ENCODE measurements at regions not wholly inside any gene's neighbourhood (a gene's known extent, or its start where the extent isn't known, plus 50 kb on each side); places are given as distances from the start of the nearest gene placed in this dataset.

DNA sequence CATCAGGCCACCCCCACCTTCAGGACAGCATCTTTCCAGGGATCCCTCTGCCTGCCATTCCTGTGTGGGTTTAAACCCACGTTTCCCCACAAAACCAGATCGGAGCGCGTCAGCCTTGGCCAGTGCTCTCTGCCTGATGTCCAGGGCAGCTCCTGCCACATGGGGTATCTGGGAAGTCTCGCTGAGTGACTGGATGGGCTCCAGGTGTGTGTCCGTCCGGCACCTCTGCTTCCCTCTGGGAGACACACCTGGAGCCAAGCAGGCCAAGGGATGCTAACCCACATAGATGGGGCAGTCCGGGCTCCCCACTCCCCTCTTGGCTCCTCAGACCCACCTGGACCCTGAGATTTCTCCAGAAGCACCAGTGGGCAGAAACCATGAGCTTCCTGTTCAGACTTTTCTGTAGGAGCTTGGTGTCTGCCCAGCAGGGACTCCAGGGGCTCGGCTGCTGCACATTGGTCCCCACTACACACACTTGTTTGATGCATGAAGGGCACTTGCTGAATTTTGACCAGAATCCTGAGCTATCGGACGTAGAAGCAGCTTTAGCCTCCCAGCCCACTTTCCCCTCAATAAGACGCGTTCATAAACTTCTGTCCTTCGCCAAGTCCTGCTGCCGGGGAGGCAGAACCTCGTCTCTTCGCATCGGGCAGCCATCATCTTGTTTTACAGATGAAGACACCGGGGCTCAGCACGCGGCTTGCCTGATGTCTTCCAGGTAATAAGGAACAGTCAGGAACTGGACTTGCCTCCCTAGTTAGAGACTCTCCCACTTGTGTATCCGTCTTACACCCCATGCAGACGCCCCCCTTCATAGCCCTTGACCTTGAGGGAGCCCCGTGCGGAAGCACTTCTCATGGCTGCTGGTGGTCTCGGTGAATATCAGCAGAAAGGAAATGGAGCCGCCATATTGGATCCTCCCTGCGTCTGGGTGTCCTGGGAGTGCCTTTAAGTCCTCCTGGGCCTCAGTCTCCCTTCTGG lies 91.6 kb upstream of the ZNF469 start:
- TF ChIP-seq CTCF (conservative IDR thresholded peaks at IDR 0.05): no peak
- Mint-ChIP-seq H3K27ac (no peak overlapping the region), H3K4me1 (no peaks in the 10 kb centered on the region), H3K4me3 (no peak overlapping the region), H3K9me3 (peaks cover 19% of the 10 kb centered on the region), H3K36me3 (ENCODE audit: low read depth) (no peaks in the 10 kb centered on the region), H3K27me3 (ENCODE audit: insufficient read depth) (no peaks in the 10 kb centered on the region)
- no peak for DNase-seq
- no peaks in the 10 kb centered on the region for H3K4me1 ChIP-seq (ENCODE audit: control insufficient read depth, insufficient read depth, low read length)
- no peaks in the 10 kb centered on the region for H3K27me3 ChIP-seq (ENCODE audit: control insufficient read depth, insufficient read depth, low read length, poor library complexity, severe bottlenecking)
- peaks cover 29% of the 10 kb centered on the region for H3K9me3 ChIP-seq (ENCODE audit: control insufficient read depth, low read length)
- H3K27ac ChIP-seq (ENCODE audit: low read depth, low read length): no peak overlapping the region
- 84 to 88% methylated on average over 19 to 28 of the region's 28 CpGs for WGBS, 2 experiments (ENCODE audit: insufficient coverage in 1 of 2, insufficient read length in 1 of 2)
- no peak overlapping the region for H3K4me3 ChIP-seq (ENCODE audit: low read length)
- no peaks in the 10 kb centered on the region for H3K36me3 ChIP-seq (ENCODE audit: control insufficient read depth, insufficient read depth, low read length)
- no peak overlapping the region for H3K9ac ChIP-seq (ENCODE audit: extremely low read depth, low read length, poor library complexity, severe bottlenecking)

- peaks cover 18% of the 10 kb centered on the region for H3K9me3 ChIP-seq (ENCODE audit: control insufficient read depth, low read length)
- 85 to 90% methylated on average over 16 to 19 of the region's 19 CpGs for WGBS, 2 experiments (ENCODE audit: insufficient coverage in 1 of 2, insufficient read length in 1 of 2)
- peaks cover 19% of the 10 kb centered on the region for H3K9me3 Mint-ChIP-seq
- H3K4me3 ChIP-seq (ENCODE audit: low read length): no peak overlapping the region
- no peak for TF ChIP-seq CTCF (conservative IDR thresholded peaks at IDR 0.05)
- H3K27me3 Mint-ChIP-seq (ENCODE audit: insufficient read depth): no peaks in the 10 kb centered on the region
- H3K9ac ChIP-seq (ENCODE audit: extremely low read depth, low read length, poor library complexity, severe bottlenecking): no peak overlapping the region
- no peak for DNase-seq
- no peak overlapping the region for H3K4me3 Mint-ChIP-seq
- no peaks in the 10 kb centered on the region for H3K4me1 Mint-ChIP-seq
- H3K27me3 ChIP-seq (ENCODE audit: control insufficient read depth, insufficient read depth, low read length, poor library complexity, severe bottlenecking): no peaks in the 10 kb centered on the region
- H3K27ac Mint-ChIP-seq: no peak overlapping the region
- H3K4me1 ChIP-seq (ENCODE audit: control insufficient read depth, insufficient read depth, low read length): no peaks in the 10 kb centered on the region
- H3K36me3 ChIP-seq (ENCODE audit: control insufficient read depth, insufficient read depth, low read length): no peaks in the 10 kb centered on the region
- no peaks in the 10 kb centered on the region for H3K36me3 Mint-ChIP-seq (ENCODE audit: low read depth)
- no peak overlapping the region for H3K27ac ChIP-seq (ENCODE audit: low read depth, low read length)
Measured at GRCh38 chr16:88292007-88292970, 90.5 kb upstream of the ZNF469 start.

DNA sequence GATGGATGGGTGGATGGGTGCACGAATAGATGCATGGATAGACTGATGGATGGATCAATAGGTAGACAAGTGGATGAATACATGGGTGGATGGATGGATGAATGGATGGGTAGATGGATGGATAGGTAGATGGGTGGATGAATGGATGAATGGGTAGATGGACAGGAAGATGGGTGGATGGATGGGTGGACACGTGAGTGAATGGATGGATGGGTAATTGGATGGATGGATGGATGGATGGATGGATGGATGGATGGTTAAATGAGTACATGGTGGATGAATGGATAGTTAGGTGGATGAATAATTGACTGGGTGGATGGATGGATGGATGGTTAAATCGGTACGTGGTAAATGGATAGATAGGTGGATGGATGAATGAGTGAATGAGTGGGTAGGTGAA lies 89.7 kb upstream of the ZNF469 start:
- Mint-ChIP-seq H3K36me3 (ENCODE audit: low read depth) (no peaks in the 10 kb centered on the region), H3K27me3 (ENCODE audit: insufficient read depth) (no peaks in the 10 kb centered on the region), H3K4me1 (no peaks in the 10 kb centered on the region), H3K9me3 (peaks cover 19% of the 10 kb centered on the region), H3K4me3 (no peak overlapping the region), H3K27ac (no peak overlapping the region)
- no peaks in the 10 kb centered on the region for H3K36me3 ChIP-seq (ENCODE audit: control insufficient read depth, insufficient read depth, low read length)
- H3K9ac ChIP-seq (ENCODE audit: extremely low read depth, low read length, poor library complexity, severe bottlenecking): no peak overlapping the region
- no peak for DNase-seq
- 91 to 94% methylated on average over 4 of the region's 4 CpGs for WGBS, 2 experiments (ENCODE audit: insufficient coverage in 1 of 2, insufficient read length in 1 of 2)
- peaks cover 10% of the 10 kb centered on the region for H3K9me3 ChIP-seq (ENCODE audit: control insufficient read depth, low read length)
- no peak overlapping the region for H3K4me3 ChIP-seq (ENCODE audit: low read length)
- no peak overlapping the region for H3K27ac ChIP-seq (ENCODE audit: low read depth, low read length)
- H3K4me1 ChIP-seq (ENCODE audit: control insufficient read depth, insufficient read depth, low read length): no peaks in the 10 kb centered on the region
- no peak for TF ChIP-seq CTCF (conservative IDR thresholded peaks at IDR 0.05)
- H3K27me3 ChIP-seq (ENCODE audit: control insufficient read depth, insufficient read depth, low read length, poor library complexity, severe bottlenecking): no peaks in the 10 kb centered on the region
